ENCODE measurements at regions not wholly inside any gene's neighbourhood (a gene's known extent, or its start where the extent isn't known, plus 50 kb on each side); places are given as distances from the start of the nearest gene placed in this dataset.

- no peak for TF ChIP-seq CTCF (conservative IDR thresholded peaks at IDR 0.05; ENCODE audit: low read length)
- no peak for TF ChIP-seq EZH2phosphoT487 (IDR thresholded peaks at IDR 0.05; ENCODE audit: borderline replicate concordance)
These were observed 208.9 kb downstream of the SPP2 start for GRCh38 chr2:234259440-234259839.

Data from Loucy (cell line).